ENCODE measurements at regions not wholly inside any gene's neighbourhood (a gene's known extent, or its start where the extent isn't known, plus 50 kb on each side); places are given as distances from the start of the nearest gene placed in this dataset.

- peaks cover 0 to 2% (median under 1%) of the 10 kb centered on the region in 4 donors for H3K9me3 ChIP-seq (ENCODE audit: control insufficient read depth in 4 of 4, insufficient read depth in 3 of 4, low read length in 3 of 4)
- peaks cover 0 to 17% (median 0%) of the 10 kb centered on the region in 5 donors for H3K4me1 ChIP-seq (ENCODE audit: control insufficient read depth in 5 of 5, insufficient read depth in 5 of 5, low read length in 5 of 5)
- H3K27me3 ChIP-seq (ENCODE audit: control insufficient read depth in 3 of 3, insufficient read depth in 3 of 3, low read length in 2 of 3), result no peaks in the 10 kb centered on the region
- no peak for TF ChIP-seq CTCF (IDR thresholded peaks at IDR 0.05; ENCODE audit: control extremely low read depth, extremely low read depth)
- ATAC-seq (ENCODE audit: insufficient read depth, low FRiP score), result no peak
- H3K36me3 ChIP-seq (ENCODE audit: control insufficient read depth in 4 of 4, insufficient read depth in 4 of 4, low read length in 4 of 4), result no peaks in the 10 kb centered on the region
- no peak overlapping the region for H3K27ac ChIP-seq (ENCODE audit: low read depth in 1 of 2, low read length in 1 of 2)
- no peak overlapping the region for H3K4me3 ChIP-seq
- 79 to 87% methylated on average over 5 of the region's 5 CpGs for WGBS, 2 donors
- DNase-seq, result peak in 2 of 3 donors; percentile 32 to 65
- no peak overlapping the region for H3K9ac ChIP-seq (ENCODE audit: insufficient read depth in 1 of 2, low read length in 2 of 2)
Measured at GRCh38 chr5:158470764-158471534, 612.0 kb upstream of the CLINT1 start.

DNA sequence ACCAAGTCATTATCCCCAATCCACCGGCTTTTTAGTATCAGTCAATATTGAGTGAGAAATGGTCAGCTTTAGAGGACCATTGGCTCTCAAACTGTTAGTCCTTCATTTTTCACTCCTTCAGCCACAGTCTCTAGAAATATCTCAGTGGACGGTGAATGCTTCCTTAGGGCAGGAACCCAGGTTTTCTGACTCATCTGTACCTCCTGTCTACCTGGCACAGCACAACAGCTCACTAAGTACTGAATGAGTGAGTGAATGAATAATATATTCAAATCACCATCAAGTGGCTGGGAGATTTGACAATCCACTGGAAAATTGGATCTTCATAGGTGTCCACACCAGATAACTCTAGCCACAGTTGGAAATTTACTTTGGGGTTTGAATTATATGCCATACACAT is 609.5 kb upstream of the CLINT1 start:
- TF ChIP-seq CTCF (IDR thresholded peaks at IDR 0.05; ENCODE audit: control extremely low read depth, extremely low read depth), result no peak
- 90 to 92% methylated on average over 2 of the region's 2 CpGs for WGBS, 2 donors
- Histone ChIP-seq H3K4me3 (no peak overlapping the region), H3K4me1 (ENCODE audit: control insufficient read depth in 5 of 5, insufficient read depth in 5 of 5, low read length in 5 of 5) (peaks cover 0 to 12% (median 0%) of the 10 kb centered on the region in 5 donors), H3K27ac (ENCODE audit: low read depth in 1 of 2, low read length in 1 of 2) (no peak overlapping the region), H3K9ac (ENCODE audit: insufficient read depth in 1 of 2, low read length in 2 of 2) (no peak overlapping the region), H3K9me3 (ENCODE audit: control insufficient read depth in 4 of 4, insufficient read depth in 3 of 4, low read length in 3 of 4) (peaks cover 0 to 2% (median under 1%) of the 10 kb centered on the region in 4 donors), H3K27me3 (ENCODE audit: control insufficient read depth in 3 of 3, insufficient read depth in 3 of 3, low read length in 2 of 3) (no peaks in the 10 kb centered on the region), H3K36me3 (ENCODE audit: control insufficient read depth in 4 of 4, insufficient read depth in 4 of 4, low read length in 4 of 4) (no peaks in the 10 kb centered on the region)
- DNase-seq (no peak), ATAC-seq (ENCODE audit: insufficient read depth, low FRiP score) (no peak)

DNA sequence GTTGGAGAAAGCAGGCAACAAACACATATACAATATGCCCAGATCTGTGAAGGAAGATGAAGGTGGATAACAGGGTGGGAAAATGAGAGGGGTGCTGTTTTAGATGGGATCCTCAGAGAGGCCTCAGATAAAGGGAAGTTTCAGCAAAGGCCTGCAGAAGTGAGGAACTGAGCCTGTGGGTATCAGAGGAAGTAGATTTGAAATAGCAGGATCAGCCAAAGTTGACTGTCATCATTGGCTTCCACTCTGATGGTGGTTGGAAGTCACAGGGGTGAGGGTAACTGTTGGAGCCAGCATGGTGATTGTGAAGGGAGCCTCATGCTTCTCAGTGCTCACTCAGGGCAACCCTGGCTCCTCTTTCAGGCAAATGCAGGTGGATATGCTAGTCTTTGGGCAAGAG is 607.2 kb upstream of the CLINT1 start:
- H3K9me3 ChIP-seq (ENCODE audit: control insufficient read depth in 4 of 4, insufficient read depth in 3 of 4, low read length in 3 of 4), result peaks cover 0 to 2% (median under 1%) of the 10 kb centered on the region in 4 donors
- no peak for ATAC-seq (ENCODE audit: insufficient read depth, low FRiP score)
- no peaks in the 10 kb centered on the region for H3K36me3 ChIP-seq (ENCODE audit: control insufficient read depth in 4 of 4, insufficient read depth in 4 of 4, low read length in 4 of 4)
- H3K4me3 ChIP-seq, result no peak overlapping the region
- H3K27me3 ChIP-seq (ENCODE audit: control insufficient read depth in 3 of 3, insufficient read depth in 3 of 3, low read length in 2 of 3), result no peaks in the 10 kb centered on the region
- H3K9ac ChIP-seq (ENCODE audit: insufficient read depth in 1 of 2, low read length in 2 of 2), result no peak overlapping the region
- no peak overlapping the region for H3K27ac ChIP-seq (ENCODE audit: low read depth in 1 of 2, low read length in 1 of 2)
- peaks cover 0 to 17% (median 2%) of the 10 kb centered on the region in 5 donors for H3K4me1 ChIP-seq (ENCODE audit: control insufficient read depth in 5 of 5, insufficient read depth in 5 of 5, low read length in 5 of 5)
- no peak for DNase-seq
- no peak for TF ChIP-seq CTCF (IDR thresholded peaks at IDR 0.05; ENCODE audit: control extremely low read depth, extremely low read depth)

All from lung (tissue), 11 donors.